ENCODE measurements at regions not wholly inside any gene's neighbourhood (a gene's known extent, or its start where the extent isn't known, plus 50 kb on each side); places are given as distances from the start of the nearest gene placed in this dataset.

- H3K4me1 ChIP-seq (ENCODE audit: insufficient read depth, insufficient read length), result no peaks in the 10 kb centered on the region
- no peaks in the 10 kb centered on the region for H3K36me3 ChIP-seq (ENCODE audit: insufficient read depth, insufficient read length, low read length)
- H3K4me3 ChIP-seq (ENCODE audit: insufficient read length, low read depth), result no peak overlapping the region
- no peak for TF ChIP-seq SUZ12 (IDR thresholded peaks at IDR 0.05; ENCODE audit: extremely low read depth, insufficient read depth, insufficient read length)
- TF ChIP-seq YY1 (IDR thresholded peaks at IDR 0.05; ENCODE audit: insufficient read depth, insufficient read length), result no peak
- no peak for TF ChIP-seq ZNF274 (IDR thresholded peaks at IDR 0.05; ENCODE audit: low read depth, low read length)
- no peak overlapping the region for H3K9ac ChIP-seq (ENCODE audit: insufficient read length, low read depth)
- DNase-seq (ENCODE audit: low read depth, low spot score), result no peak
- H3K27me3 ChIP-seq (ENCODE audit: insufficient read depth, insufficient read length), result no peaks in the 10 kb centered on the region
- H3K9me3 ChIP-seq (ENCODE audit: insufficient read depth, low read length), result peaks cover 12% of the 10 kb centered on the region
Measured at GRCh38 chr2:226158940-226159339, 640.7 kb downstream of the IRS1 start.

GRCh38 chr2:226158229-226158628 lies 641.4 kb downstream of the IRS1 start:
- no peaks in the 10 kb centered on the region for H3K27me3 ChIP-seq (ENCODE audit: insufficient read depth, insufficient read length)
- H3K9me3 ChIP-seq (ENCODE audit: insufficient read depth, low read length), result peaks cover 12% of the 10 kb centered on the region
- no peak for TF ChIP-seq ZNF274 (IDR thresholded peaks at IDR 0.05; ENCODE audit: low read depth, low read length)
- no peak for TF ChIP-seq YY1 (IDR thresholded peaks at IDR 0.05; ENCODE audit: insufficient read depth, insufficient read length)
- no peak for TF ChIP-seq SUZ12 (IDR thresholded peaks at IDR 0.05; ENCODE audit: extremely low read depth, insufficient read depth, insufficient read length)
- H3K9ac ChIP-seq (ENCODE audit: insufficient read length, low read depth), result no peak overlapping the region
- no peaks in the 10 kb centered on the region for H3K36me3 ChIP-seq (ENCODE audit: insufficient read depth, insufficient read length, low read length)
- no peaks in the 10 kb centered on the region for H3K4me1 ChIP-seq (ENCODE audit: insufficient read depth, insufficient read length)
- no peak overlapping the region for H3K4me3 ChIP-seq (ENCODE audit: insufficient read length, low read depth)
- DNase-seq (ENCODE audit: low read depth, low spot score), result no peak

- TF ChIP-seq YY1 (IDR thresholded peaks at IDR 0.05; ENCODE audit: insufficient read depth, insufficient read length) (no peak), ZNF274 (IDR thresholded peaks at IDR 0.05; ENCODE audit: low read depth, low read length) (no peak), SUZ12 (IDR thresholded peaks at IDR 0.05; ENCODE audit: extremely low read depth, insufficient read depth, insufficient read length) (no peak)
- no peak for DNase-seq (ENCODE audit: low read depth, low spot score)
- no peaks in the 10 kb centered on the region for H3K36me3 ChIP-seq (ENCODE audit: insufficient read depth, insufficient read length, low read length)
- H3K9me3 ChIP-seq (ENCODE audit: insufficient read depth, low read length), result no peaks in the 10 kb centered on the region
- H3K4me3 ChIP-seq (ENCODE audit: insufficient read length, low read depth), result no peak overlapping the region
- no peaks in the 10 kb centered on the region for H3K4me1 ChIP-seq (ENCODE audit: insufficient read depth, insufficient read length)
- H3K27me3 ChIP-seq (ENCODE audit: insufficient read depth, insufficient read length), result no peaks in the 10 kb centered on the region
- H3K9ac ChIP-seq (ENCODE audit: insufficient read length, low read depth), result no peak overlapping the region
Measured at GRCh38 chr2:226155093-226155875, 644.3 kb downstream of the IRS1 start.

GRCh38 chr2:226154610-226155009 lies 645.0 kb downstream of the IRS1 start:
- TF ChIP-seq ZNF274 (IDR thresholded peaks at IDR 0.05; ENCODE audit: low read depth, low read length) (no peak), YY1 (IDR thresholded peaks at IDR 0.05; ENCODE audit: insufficient read depth, insufficient read length) (no peak), SUZ12 (IDR thresholded peaks at IDR 0.05; ENCODE audit: extremely low read depth, insufficient read depth, insufficient read length) (no peak)
- Histone ChIP-seq H3K4me3 (ENCODE audit: insufficient read length, low read depth) (no peak overlapping the region), H3K9ac (ENCODE audit: insufficient read length, low read depth) (no peak overlapping the region), H3K4me1 (ENCODE audit: insufficient read depth, insufficient read length) (no peaks in the 10 kb centered on the region), H3K27me3 (ENCODE audit: insufficient read depth, insufficient read length) (no peaks in the 10 kb centered on the region), H3K9me3 (ENCODE audit: insufficient read depth, low read length) (no peaks in the 10 kb centered on the region), H3K36me3 (ENCODE audit: insufficient read depth, insufficient read length, low read length) (no peaks in the 10 kb centered on the region)
- DNase-seq (ENCODE audit: low read depth, low spot score), result no peak

GRCh38 chr2:226153553-226153952 lies 646.1 kb downstream of the IRS1 start:
- no peak for DNase-seq (ENCODE audit: low read depth, low spot score)
- Histone ChIP-seq H3K9ac (ENCODE audit: insufficient read length, low read depth) (no peak overlapping the region), H3K4me1 (ENCODE audit: insufficient read depth, insufficient read length) (no peaks in the 10 kb centered on the region), H3K4me3 (ENCODE audit: insufficient read length, low read depth) (no peak overlapping the region), H3K27me3 (ENCODE audit: insufficient read depth, insufficient read length) (no peaks in the 10 kb centered on the region), H3K36me3 (ENCODE audit: insufficient read depth, insufficient read length, low read length) (no peaks in the 10 kb centered on the region), H3K9me3 (ENCODE audit: insufficient read depth, low read length) (no peaks in the 10 kb centered on the region)
- TF ChIP-seq ZNF274 (IDR thresholded peaks at IDR 0.05; ENCODE audit: low read depth, low read length), result no peak
- TF ChIP-seq SUZ12 (IDR thresholded peaks at IDR 0.05; ENCODE audit: extremely low read depth, insufficient read depth, insufficient read length), result no peak
- TF ChIP-seq YY1 (IDR thresholded peaks at IDR 0.05; ENCODE audit: insufficient read depth, insufficient read length), result no peak

- TF ChIP-seq ZNF274 (IDR thresholded peaks at IDR 0.05; ENCODE audit: low read depth, low read length) (no peak), SUZ12 (IDR thresholded peaks at IDR 0.05; ENCODE audit: extremely low read depth, insufficient read depth, insufficient read length) (no peak), YY1 (IDR thresholded peaks at IDR 0.05; ENCODE audit: insufficient read depth, insufficient read length) (no peak)
- no peak overlapping the region for H3K4me3 ChIP-seq (ENCODE audit: insufficient read length, low read depth)
- no peaks in the 10 kb centered on the region for H3K9me3 ChIP-seq (ENCODE audit: insufficient read depth, low read length)
- H3K36me3 ChIP-seq (ENCODE audit: insufficient read depth, insufficient read length, low read length), result no peaks in the 10 kb centered on the region
- no peak overlapping the region for H3K9ac ChIP-seq (ENCODE audit: insufficient read length, low read depth)
- H3K27me3 ChIP-seq (ENCODE audit: insufficient read depth, insufficient read length), result no peaks in the 10 kb centered on the region
- H3K4me1 ChIP-seq (ENCODE audit: insufficient read depth, insufficient read length), result no peaks in the 10 kb centered on the region
- no peak for DNase-seq (ENCODE audit: low read depth, low spot score)
Measured at GRCh38 chr2:226151157-226151556, 648.5 kb downstream of the IRS1 start.

GRCh38 chr2:226143091-226143490 lies 656.5 kb downstream of the IRS1 start:
- no peak overlapping the region for H3K4me3 ChIP-seq (ENCODE audit: insufficient read length, low read depth)
- no peak for DNase-seq (ENCODE audit: low read depth, low spot score)
- no peaks in the 10 kb centered on the region for H3K27me3 ChIP-seq (ENCODE audit: insufficient read depth, insufficient read length)
- TF ChIP-seq ZNF274 (IDR thresholded peaks at IDR 0.05; ENCODE audit: low read depth, low read length), result no peak
- no peak for TF ChIP-seq SUZ12 (IDR thresholded peaks at IDR 0.05; ENCODE audit: extremely low read depth, insufficient read depth, insufficient read length)
- no peak for TF ChIP-seq YY1 (IDR thresholded peaks at IDR 0.05; ENCODE audit: insufficient read depth, insufficient read length)
- no peak overlapping the region for H3K9ac ChIP-seq (ENCODE audit: insufficient read length, low read depth)
- H3K9me3 ChIP-seq (ENCODE audit: insufficient read depth, low read length), result no peaks in the 10 kb centered on the region
- H3K4me1 ChIP-seq (ENCODE audit: insufficient read depth, insufficient read length), result no peaks in the 10 kb centered on the region
- no peaks in the 10 kb centered on the region for H3K36me3 ChIP-seq (ENCODE audit: insufficient read depth, insufficient read length, low read length)
